Ishikawa (cell line): ENCODE measurements at regions not wholly inside any gene's neighbourhood (a gene's known extent, or its start where the extent isn't known, plus 50 kb on each side); places are given as distances from the start of the nearest gene placed in this dataset.

Source experiments
- CEBPB ChIP-seq: IDR thresholded peaks from 2 replicates; pipeline ENCODE4 v1.6.1; 2012
- CREB1 ChIP-seq: IDR thresholded peaks from 2 replicates; pipeline ENCODE4 v1.6.1; 2012; ENCODE audit warnings: low read depth
- EGR1 ChIP-seq: IDR thresholded peaks from 2 replicates; pipeline ENCODE4 v1.6.1; 2012
- EP300 ChIP-seq: IDR thresholded peaks from 2 replicates; pipeline ENCODE4 v1.6.1; 2012; ENCODE audit warnings: borderline replicate concordance
- FOXM1 ChIP-seq: IDR thresholded peaks from 2 replicates; pipeline ENCODE4 v1.6.1; 2012; ENCODE audit warnings: low read depth, borderline replicate concordance
- NFIC ChIP-seq: IDR thresholded peaks from 2 replicates; pipeline ENCODE4 v1.6.1; 2012
- RAD21 ChIP-seq: IDR thresholded peaks from 2 replicates; pipeline ENCODE4 v1.6.1; 2012; ENCODE audit warnings: low read depth
- TAF1 ChIP-seq: IDR thresholded peaks from 2 replicates; pipeline ENCODE4 v1.6.1; 2012; ENCODE audit warnings: low read depth, mild to moderate bottlenecking
- TCF12 ChIP-seq: IDR thresholded peaks from 2 replicates; pipeline ENCODE4 v1.6.1; 2012; ENCODE audit warnings: low read depth
- TEAD4 ChIP-seq: IDR thresholded peaks from 2 replicates; pipeline ENCODE4 v1.6.1; 2012
- YY1 ChIP-seq: IDR thresholded peaks from 2 replicates; pipeline ENCODE4 v1.6.1; 2012; ENCODE audit warnings: low read depth
- ZBTB7A ChIP-seq: IDR thresholded peaks from 2 replicates; pipeline ENCODE4 v1.6.1; 2012; ENCODE audit warnings: low read depth
- TF ChIP-seq, protein P1 (sequence below): IDR thresholded peaks from 2 replicates; pipeline ENCODE4 v1.6.1; 2012
- TF ChIP-seq, protein P2 (sequence below): IDR thresholded peaks from 2 replicates; pipeline ENCODE4 v1.6.1; 2012
- TF ChIP-seq, protein P3 (sequence below): IDR thresholded peaks from 2 replicates; pipeline ENCODE4 v1.6.1; 2012; ENCODE audit warnings: low read depth, mild to moderate bottlenecking

GRCh38 chr4:170231377-170231776 lies 141.6 kb upstream of the AADAT start:
- no peak for TF ChIP-seq NFIC
- TF ChIP-seq YY1 = no peak
- TF ChIP-seq, protein P1, sequence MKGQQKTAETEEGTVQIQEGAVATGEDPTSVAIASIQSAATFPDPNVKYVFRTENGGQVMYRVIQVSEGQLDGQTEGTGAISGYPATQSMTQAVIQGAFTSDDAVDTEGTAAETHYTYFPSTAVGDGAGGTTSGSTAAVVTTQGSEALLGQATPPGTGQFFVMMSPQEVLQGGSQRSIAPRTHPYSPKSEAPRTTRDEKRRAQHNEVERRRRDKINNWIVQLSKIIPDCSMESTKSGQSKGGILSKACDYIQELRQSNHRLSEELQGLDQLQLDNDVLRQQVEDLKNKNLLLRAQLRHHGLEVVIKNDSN = no peak
- TF ChIP-seq CEBPB = no peak
- TF ChIP-seq, protein P2, sequence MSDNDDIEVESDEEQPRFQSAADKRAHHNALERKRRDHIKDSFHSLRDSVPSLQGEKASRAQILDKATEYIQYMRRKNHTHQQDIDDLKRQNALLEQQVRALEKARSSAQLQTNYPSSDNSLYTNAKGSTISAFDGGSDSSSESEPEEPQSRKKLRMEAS = no peak
- no peak for TF ChIP-seq TAF1
- TF ChIP-seq FOXM1 = no peak
- no peak for TF ChIP-seq TCF12
- TF ChIP-seq CREB1 = no peak
- no peak for TF ChIP-seq ZBTB7A
- no peak for TF ChIP-seq EP300
- TF ChIP-seq TEAD4 = no peak

GRCh38 chr4:170230242-170230641 lies 140.5 kb upstream of the AADAT start:
- TF ChIP-seq, protein P2 = no peak
- TF ChIP-seq TAF1 = no peak
- TF ChIP-seq, protein P1 = no peak
- TF ChIP-seq RAD21 = no peak
- no peak for TF ChIP-seq EP300
- no peak for TF ChIP-seq YY1

- no peak for TF ChIP-seq TEAD4
- no peak for TF ChIP-seq CREB1
These were observed 139.2 kb upstream of the AADAT start for GRCh38 chr4:170229006-170229405.

DNA sequence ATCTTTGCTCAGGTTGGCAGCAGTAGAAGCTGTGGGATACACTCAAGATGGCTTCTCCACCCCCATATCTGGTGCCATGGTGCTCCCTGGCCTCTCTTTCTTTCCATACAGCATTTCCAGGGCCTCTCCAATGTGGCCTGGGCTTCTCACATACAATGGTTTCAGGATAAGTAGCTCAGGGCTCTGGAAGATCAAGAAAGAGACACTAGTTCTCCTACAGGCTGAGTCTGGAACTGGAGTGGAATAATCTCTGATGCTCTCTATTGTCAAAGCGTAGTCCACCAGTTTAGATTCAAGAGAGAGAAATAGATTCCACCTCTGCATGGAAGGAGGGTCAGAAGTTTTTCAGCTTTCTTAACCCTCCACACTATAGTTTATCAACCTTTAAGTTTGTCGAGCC lies 138.2 kb upstream of the AADAT start:
- TF ChIP-seq, protein P1 = no peak
- TF ChIP-seq YY1 = no peak
- TF ChIP-seq TAF1 = no peak
- TF ChIP-seq RAD21 = no peak
- TF ChIP-seq FOXM1 = no peak
- TF ChIP-seq EP300 = no peak
- TF ChIP-seq TEAD4 = no peak
- no peak for TF ChIP-seq EGR1

- TF ChIP-seq ZBTB7A (no peak), EGR1 (no peak), CREB1 (no peak), TEAD4 (no peak), RAD21 (no peak), TCF12 (no peak), YY1 (no peak), CEBPB (no peak), NFIC (no peak), FOXM1 (no peak), TAF1 (no peak), EP300 (no peak)
- TF ChIP-seq, protein P2 = no peak
- TF ChIP-seq, protein P1 = no peak
- TF ChIP-seq, protein P3, sequence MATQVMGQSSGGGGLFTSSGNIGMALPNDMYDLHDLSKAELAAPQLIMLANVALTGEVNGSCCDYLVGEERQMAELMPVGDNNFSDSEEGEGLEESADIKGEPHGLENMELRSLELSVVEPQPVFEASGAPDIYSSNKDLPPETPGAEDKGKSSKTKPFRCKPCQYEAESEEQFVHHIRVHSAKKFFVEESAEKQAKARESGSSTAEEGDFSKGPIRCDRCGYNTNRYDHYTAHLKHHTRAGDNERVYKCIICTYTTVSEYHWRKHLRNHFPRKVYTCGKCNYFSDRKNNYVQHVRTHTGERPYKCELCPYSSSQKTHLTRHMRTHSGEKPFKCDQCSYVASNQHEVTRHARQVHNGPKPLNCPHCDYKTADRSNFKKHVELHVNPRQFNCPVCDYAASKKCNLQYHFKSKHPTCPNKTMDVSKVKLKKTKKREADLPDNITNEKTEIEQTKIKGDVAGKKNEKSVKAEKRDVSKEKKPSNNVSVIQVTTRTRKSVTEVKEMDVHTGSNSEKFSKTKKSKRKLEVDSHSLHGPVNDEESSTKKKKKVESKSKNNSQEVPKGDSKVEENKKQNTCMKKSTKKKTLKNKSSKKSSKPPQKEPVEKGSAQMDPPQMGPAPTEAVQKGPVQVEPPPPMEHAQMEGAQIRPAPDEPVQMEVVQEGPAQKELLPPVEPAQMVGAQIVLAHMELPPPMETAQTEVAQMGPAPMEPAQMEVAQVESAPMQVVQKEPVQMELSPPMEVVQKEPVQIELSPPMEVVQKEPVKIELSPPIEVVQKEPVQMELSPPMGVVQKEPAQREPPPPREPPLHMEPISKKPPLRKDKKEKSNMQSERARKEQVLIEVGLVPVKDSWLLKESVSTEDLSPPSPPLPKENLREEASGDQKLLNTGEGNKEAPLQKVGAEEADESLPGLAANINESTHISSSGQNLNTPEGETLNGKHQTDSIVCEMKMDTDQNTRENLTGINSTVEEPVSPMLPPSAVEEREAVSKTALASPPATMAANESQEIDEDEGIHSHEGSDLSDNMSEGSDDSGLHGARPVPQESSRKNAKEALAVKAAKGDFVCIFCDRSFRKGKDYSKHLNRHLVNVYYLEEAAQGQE = no peak
These were observed 136.5 kb upstream of the AADAT start for GRCh38 chr4:170226288-170226687.

GRCh38 chr4:170214731-170215130 lies 125.0 kb upstream of the AADAT start:
- TF ChIP-seq, protein P2 = no peak
- TF ChIP-seq ZBTB7A (no peak), NFIC (no peak)

- TF ChIP-seq, protein P2 = no peak
- TF ChIP-seq TAF1 = no peak
- TF ChIP-seq, protein P1 = no peak
- TF ChIP-seq EP300 = no peak
- TF ChIP-seq FOXM1 = no peak
- no peak for TF ChIP-seq CREB1
- TF ChIP-seq CEBPB = no peak
- TF ChIP-seq, protein P3 = no peak
- no peak for TF ChIP-seq TCF12
- TF ChIP-seq ZBTB7A = no peak
- no peak for TF ChIP-seq NFIC
- no peak for TF ChIP-seq TEAD4
- no peak for TF ChIP-seq YY1
- no peak for TF ChIP-seq RAD21
- TF ChIP-seq EGR1 = no peak
These were observed 124.3 kb upstream of the AADAT start for GRCh38 chr4:170214101-170214500.
